ENCODE measurements at regions not wholly inside any gene's neighbourhood (a gene's known extent, or its start where the extent isn't known, plus 50 kb on each side); places are given as distances from the start of the nearest gene placed in this dataset.

GRCh38 chr14:101445278-101445677 lies 116.0 kb upstream of the DIO3 start:
- no peak overlapping the region for H3K4me3 ChIP-seq (replicated peaks; ENCODE audit: low read depth, low read length)
- DNase-seq (ENCODE audit: extremely low read depth, low read depth): no peak
- TF ChIP-seq CTCF (IDR thresholded peaks at IDR 0.05; ENCODE audit: low read depth, low read length, missing control alignments): no peak

- DNase-seq (ENCODE audit: extremely low read depth, low read depth): no peak
- no peak for TF ChIP-seq CTCF (IDR thresholded peaks at IDR 0.05; ENCODE audit: low read depth, low read length, missing control alignments)
- no peak overlapping the region for H3K4me3 ChIP-seq (replicated peaks; ENCODE audit: low read depth, low read length)
These were observed 114.8 kb upstream of the DIO3 start for GRCh38 chr14:101446387-101446969.

- no peak for DNase-seq (ENCODE audit: extremely low read depth, low read depth)
- no peak for TF ChIP-seq CTCF (IDR thresholded peaks at IDR 0.05; ENCODE audit: low read depth, low read length, missing control alignments)
- H3K4me3 ChIP-seq (replicated peaks; ENCODE audit: low read depth, low read length): no peak overlapping the region
These were observed 112.2 kb upstream of the DIO3 start for GRCh38 chr14:101449114-101449513.

- no peak for TF ChIP-seq CTCF (IDR thresholded peaks at IDR 0.05; ENCODE audit: low read depth, low read length, missing control alignments)
These were observed 110.1 kb upstream of the DIO3 start for GRCh38 chr14:101451166-101451565.

GRCh38 chr14:101453225-101453624 lies 108.1 kb upstream of the DIO3 start:
- TF ChIP-seq CTCF (IDR thresholded peaks at IDR 0.05; ENCODE audit: low read depth, low read length, missing control alignments): no peak
- H3K4me3 ChIP-seq (replicated peaks; ENCODE audit: low read depth, low read length): no peak overlapping the region
- no peak for DNase-seq (ENCODE audit: extremely low read depth, low read depth)

More at GRCh38 chr14:101451166-101451565, 110.1 kb upstream of the DIO3 start:
- DNase-seq (ENCODE audit: extremely low read depth, low read depth): no peak
- no peak overlapping the region for H3K4me3 ChIP-seq (replicated peaks; ENCODE audit: low read depth, low read length)

DNA sequence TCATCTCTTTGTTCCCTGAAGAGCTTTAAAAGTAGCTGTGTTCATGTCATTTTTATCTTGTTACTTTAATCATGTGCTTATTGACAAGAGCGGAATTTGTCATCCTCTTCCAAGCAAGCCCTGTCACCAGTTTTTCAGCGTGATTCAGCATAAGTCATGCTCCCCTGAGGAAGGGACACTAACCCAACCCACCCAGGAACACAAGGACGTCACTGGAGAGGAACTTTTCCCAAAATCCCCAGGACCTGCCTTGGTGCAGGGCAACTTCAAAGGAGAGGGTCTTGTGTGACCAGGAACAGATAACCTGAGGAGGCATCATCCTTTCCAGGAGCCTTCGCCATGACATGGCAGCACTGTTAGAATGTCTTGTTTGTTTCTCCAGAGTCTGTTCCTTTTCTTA lies 107.1 kb upstream of the DIO3 start:
- TF ChIP-seq CTCF (IDR thresholded peaks at IDR 0.05; ENCODE audit: low read depth, low read length, missing control alignments): no peak
- DNase-seq (ENCODE audit: extremely low read depth, low read depth): no peak
- no peak overlapping the region for H3K4me3 ChIP-seq (replicated peaks; ENCODE audit: low read depth, low read length)

Measured in HFF-Myc (cell line).